ENCODE measurements at regions not wholly inside any gene's neighbourhood (a gene's known extent, or its start where the extent isn't known, plus 50 kb on each side); places are given as distances from the start of the nearest gene placed in this dataset.

DNA sequence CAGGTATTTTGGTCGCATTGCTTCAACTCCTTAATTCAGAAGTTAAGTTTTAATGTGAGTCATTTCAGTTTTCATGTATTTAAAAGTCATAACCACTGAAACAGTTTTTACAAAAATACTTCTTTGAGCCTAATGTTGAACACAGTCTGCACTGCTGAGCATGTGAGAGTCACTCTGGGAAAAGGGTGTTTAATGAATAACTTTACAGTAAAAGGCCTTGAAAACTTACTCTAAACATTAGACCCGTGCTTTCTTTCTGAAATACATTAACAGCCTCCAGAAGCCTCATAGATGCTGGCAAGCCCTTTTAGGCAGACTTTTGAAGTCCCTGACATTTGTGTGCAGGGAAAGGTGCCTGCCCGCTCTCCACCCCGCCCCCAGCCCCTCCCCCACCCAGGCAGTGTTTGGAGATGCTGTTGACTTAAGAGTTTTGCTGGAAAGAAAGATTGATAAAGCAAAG lies 68.9 kb upstream of the NR2F2 start:
- FAIRE-seq (peak; percentile 93), DNase-seq (ENCODE audit: low spot score) (peak; percentile 94), ATAC-seq (peak; percentile 86)
- no peak overlapping the region for H2AFZ ChIP-seq (ENCODE audit: low read length)
- H3K9me3 ChIP-seq (ENCODE audit: low read length) = no peaks in the 10 kb centered on the region
- intact Hi-C loops (cut with micrococcal nuclease; ENCODE audit: unreplicated experiment) = loop anchor here (5.0 kb wide), 1 partner anchor 34 kb away; no protein-coding TSS in a partner anchor
- BruUV-seq (replicated peaks) = no TSS peak
- H3K79me2 ChIP-seq (ENCODE audit: insufficient read depth, low read length) = no peaks in the 10 kb centered on the region
- peak overlapping the region; percentile 59 for H3K9ac ChIP-seq (ENCODE audit: insufficient read depth, low read depth, low read length)
- POLR2A ChIA-PET = interaction anchor here (1.0 to 2.0 kb wide), 4 partner anchors 69 to 90 kb away, joined by 3 to 6 read pairs (median 4); partner anchors contain the start of gene NR2F2
- no peaks in the 10 kb centered on the region for H3K36me3 ChIP-seq (replicated peaks in 1 of 2; ENCODE audit: control insufficient read depth in 1 of 2, insufficient read depth in 2 of 2, low read length in 2 of 2)
- 0% methylated on average over 4 of the region's 4 CpGs for WGBS (ENCODE audit: low lambda C conversion rate)
- H3K4me1 ChIP-seq (ENCODE audit: insufficient read depth, low read length) = peaks cover 85% of the 10 kb centered on the region
- no peaks in the 10 kb centered on the region for H4K20me1 ChIP-seq (ENCODE audit: insufficient read depth, low read length)
- CTCF ChIA-PET (ENCODE audit: low intra/inter-chr PET ratio, low total read pairs) = no interaction called here
- H3K4me3 ChIP-seq (replicated peaks in 1 of 3; ENCODE audit: insufficient read depth in 1 of 3, low read depth in 2 of 3, low read length in 3 of 3) = peak overlapping the region in 2 of 3 experiments; percentile 50 to 54; a peak in 4 of 6 replicates
- H3K4me2 ChIP-seq (ENCODE audit: low read depth, low read length) = peak overlapping the region; percentile 81
- no peaks in the 10 kb centered on the region for H3K27me3 ChIP-seq (ENCODE audit: control insufficient read depth in 1 of 2, insufficient read depth in 2 of 2, low read length in 2 of 2)
- in situ Hi-C loops (cut with HindIII; ENCODE audit: extremely low pct_ligation_motif_present, low pct_unique_long_range_greater_than_20kb) = loop anchor here (5.0 kb wide), 2 partner anchors 66 to 89 kb away; no protein-coding TSS in a partner anchor
- peak overlapping the region; percentile 87 for H3K27ac ChIP-seq (ENCODE audit: extremely low read length, insufficient read depth, low read length)
- TF ChIP-seq NCOA2 (CRISPR knock-in tag; IDR thresholded peaks at IDR 0.05) = peak; percentile 80
- TF ChIP-seq ZNF652 (CRISPR knock-in tag; IDR thresholded peaks at IDR 0.05; ENCODE audit: borderline replicate concordance, low read depth) = 0 out of 2 replicates have a peak, but pooled peaks have one; percentile 10
- TF ChIP-seq SAP130 (CRISPR knock-in tag; IDR thresholded peaks at IDR 0.05; ENCODE audit: low read depth) = peak; percentile 75
- TF ChIP-seq, protein P1, sequence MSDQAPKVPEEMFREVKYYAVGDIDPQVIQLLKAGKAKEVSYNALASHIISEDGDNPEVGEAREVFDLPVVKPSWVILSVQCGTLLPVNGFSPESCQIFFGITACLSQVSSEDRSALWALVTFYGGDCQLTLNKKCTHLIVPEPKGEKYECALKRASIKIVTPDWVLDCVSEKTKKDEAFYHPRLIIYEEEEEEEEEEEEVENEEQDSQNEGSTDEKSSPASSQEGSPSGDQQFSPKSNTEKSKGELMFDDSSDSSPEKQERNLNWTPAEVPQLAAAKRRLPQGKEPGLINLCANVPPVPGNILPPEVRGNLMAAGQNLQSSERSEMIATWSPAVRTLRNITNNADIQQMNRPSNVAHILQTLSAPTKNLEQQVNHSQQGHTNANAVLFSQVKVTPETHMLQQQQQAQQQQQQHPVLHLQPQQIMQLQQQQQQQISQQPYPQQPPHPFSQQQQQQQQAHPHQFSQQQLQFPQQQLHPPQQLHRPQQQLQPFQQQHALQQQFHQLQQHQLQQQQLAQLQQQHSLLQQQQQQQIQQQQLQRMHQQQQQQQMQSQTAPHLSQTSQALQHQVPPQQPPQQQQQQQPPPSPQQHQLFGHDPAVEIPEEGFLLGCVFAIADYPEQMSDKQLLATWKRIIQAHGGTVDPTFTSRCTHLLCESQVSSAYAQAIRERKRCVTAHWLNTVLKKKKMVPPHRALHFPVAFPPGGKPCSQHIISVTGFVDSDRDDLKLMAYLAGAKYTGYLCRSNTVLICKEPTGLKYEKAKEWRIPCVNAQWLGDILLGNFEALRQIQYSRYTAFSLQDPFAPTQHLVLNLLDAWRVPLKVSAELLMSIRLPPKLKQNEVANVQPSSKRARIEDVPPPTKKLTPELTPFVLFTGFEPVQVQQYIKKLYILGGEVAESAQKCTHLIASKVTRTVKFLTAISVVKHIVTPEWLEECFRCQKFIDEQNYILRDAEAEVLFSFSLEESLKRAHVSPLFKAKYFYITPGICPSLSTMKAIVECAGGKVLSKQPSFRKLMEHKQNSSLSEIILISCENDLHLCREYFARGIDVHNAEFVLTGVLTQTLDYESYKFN (CRISPR knock-in tag; conservative IDR thresholded peaks at IDR 0.05) = peak; percentile 82
- TF ChIP-seq KMT2B (CRISPR knock-in tag; IDR thresholded peaks at IDR 0.05) = 0 out of 2 replicates have a peak, but pooled peaks have one; percentile 24
- peak; percentile 27; the same call in 1 of the 2 replicates for TF ChIP-seq FOXO1 (CRISPR knock-in tag; IDR thresholded peaks at IDR 0.05)
- TF ChIP-seq FOXA1 (IDR thresholded peaks at IDR 0.05) = no peak
- TF ChIP-seq FOXA1 (CRISPR knock-in tag; IDR thresholded peaks at IDR 0.05) = 0 out of 2 replicates have a peak, but pooled peaks have one; percentile 30
- TF ChIP-seq, protein P2, sequence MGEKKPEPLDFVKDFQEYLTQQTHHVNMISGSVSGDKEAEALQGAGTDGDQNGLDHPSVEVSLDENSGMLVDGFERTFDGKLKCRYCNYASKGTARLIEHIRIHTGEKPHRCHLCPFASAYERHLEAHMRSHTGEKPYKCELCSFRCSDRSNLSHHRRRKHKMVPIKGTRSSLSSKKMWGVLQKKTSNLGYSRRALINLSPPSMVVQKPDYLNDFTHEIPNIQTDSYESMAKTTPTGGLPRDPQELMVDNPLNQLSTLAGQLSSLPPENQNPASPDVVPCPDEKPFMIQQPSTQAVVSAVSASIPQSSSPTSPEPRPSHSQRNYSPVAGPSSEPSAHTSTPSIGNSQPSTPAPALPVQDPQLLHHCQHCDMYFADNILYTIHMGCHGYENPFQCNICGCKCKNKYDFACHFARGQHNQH (CRISPR knock-in tag; IDR thresholded peaks at IDR 0.05) = no peak; the same call in 1 of the 2 replicates
- TF ChIP-seq FOXP1 (IDR thresholded peaks at IDR 0.05) = no peak
- peak; percentile 58; the same call in 1 of the 2 replicates for TF ChIP-seq FOXP1 (CRISPR knock-in tag; IDR thresholded peaks at IDR 0.05)
- TF ChIP-seq, protein P3, sequence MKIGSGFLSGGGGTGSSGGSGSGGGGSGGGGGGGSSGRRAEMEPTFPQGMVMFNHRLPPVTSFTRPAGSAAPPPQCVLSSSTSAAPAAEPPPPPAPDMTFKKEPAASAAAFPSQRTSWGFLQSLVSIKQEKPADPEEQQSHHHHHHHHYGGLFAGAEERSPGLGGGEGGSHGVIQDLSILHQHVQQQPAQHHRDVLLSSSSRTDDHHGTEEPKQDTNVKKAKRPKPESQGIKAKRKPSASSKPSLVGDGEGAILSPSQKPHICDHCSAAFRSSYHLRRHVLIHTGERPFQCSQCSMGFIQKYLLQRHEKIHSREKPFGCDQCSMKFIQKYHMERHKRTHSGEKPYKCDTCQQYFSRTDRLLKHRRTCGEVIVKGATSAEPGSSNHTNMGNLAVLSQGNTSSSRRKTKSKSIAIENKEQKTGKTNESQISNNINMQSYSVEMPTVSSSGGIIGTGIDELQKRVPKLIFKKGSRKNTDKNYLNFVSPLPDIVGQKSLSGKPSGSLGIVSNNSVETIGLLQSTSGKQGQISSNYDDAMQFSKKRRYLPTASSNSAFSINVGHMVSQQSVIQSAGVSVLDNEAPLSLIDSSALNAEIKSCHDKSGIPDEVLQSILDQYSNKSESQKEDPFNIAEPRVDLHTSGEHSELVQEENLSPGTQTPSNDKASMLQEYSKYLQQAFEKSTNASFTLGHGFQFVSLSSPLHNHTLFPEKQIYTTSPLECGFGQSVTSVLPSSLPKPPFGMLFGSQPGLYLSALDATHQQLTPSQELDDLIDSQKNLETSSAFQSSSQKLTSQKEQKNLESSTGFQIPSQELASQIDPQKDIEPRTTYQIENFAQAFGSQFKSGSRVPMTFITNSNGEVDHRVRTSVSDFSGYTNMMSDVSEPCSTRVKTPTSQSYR (CRISPR knock-in tag; IDR thresholded peaks at IDR 0.05; ENCODE audit: borderline replicate concordance) = peak; percentile 95
- TF ChIP-seq ZBTB20 (CRISPR knock-in tag; IDR thresholded peaks at IDR 0.05; ENCODE audit: borderline replicate concordance, low read depth) = peak; percentile 57; the same call in 1 of the 2 replicates
- TF ChIP-seq PITX1 (CRISPR knock-in tag; IDR thresholded peaks at IDR 0.05) = 0 out of 2 replicates have a peak, but pooled peaks have one; percentile 25
- TF ChIP-seq TBX2 (CRISPR knock-in tag; IDR thresholded peaks at IDR 0.05; ENCODE audit: borderline replicate concordance) = peak; percentile 60; the same call in 1 of the 2 replicates
- 0 out of 2 replicates have a peak, but pooled peaks have one; percentile 30 for TF ChIP-seq FOXK1 (CRISPR knock-in tag; IDR thresholded peaks at IDR 0.05; ENCODE audit: borderline replicate concordance, low read depth)
